IPS-18c (cell line): ENCODE measurements at regions not wholly inside any gene's neighbourhood (a gene's known extent, or its start where the extent isn't known, plus 50 kb on each side); places are given as distances from the start of the nearest gene placed in this dataset.

ENCODE experiments used
- H3K4me3 ChIP-seq: 2 replicates; pipeline ENCODE4 v1.7.0; 2013; ENCODE audit warnings: low read depth, mild to moderate bottlenecking, low read length, moderate library complexity; ENCODE audit not compliant: insufficient read depth
- H3K9me3 ChIP-seq: one replicate; pipeline ENCODE4 v1.6.1; 2013; ENCODE audit warnings: mild to moderate bottlenecking, low read length, moderate library complexity; ENCODE audit not compliant: control insufficient read depth, insufficient read depth

DNA sequence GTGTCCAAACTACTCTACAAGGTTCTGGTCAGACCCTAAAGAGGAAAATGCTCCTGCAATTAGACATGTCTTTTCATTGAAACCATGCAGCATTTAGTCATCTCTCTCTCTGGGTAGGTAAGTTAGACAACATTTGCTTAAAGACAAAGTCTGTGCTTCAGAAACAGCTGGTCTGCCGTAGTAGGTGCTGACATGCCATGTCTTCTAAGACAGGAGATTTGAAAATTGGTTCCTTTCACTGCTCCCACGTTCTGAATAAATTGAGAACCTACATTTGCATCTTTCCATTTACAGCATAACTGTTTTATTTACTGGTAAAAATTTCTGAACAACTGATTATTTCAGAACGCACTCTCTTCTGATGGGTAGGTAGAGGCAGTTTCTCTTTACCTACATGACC is 494.0 kb downstream of the EFNB2 start:
- H3K9me3 ChIP-seq: peaks cover 2% of the 10 kb centered on the region
- no peak overlapping the region for H3K4me3 ChIP-seq

- Histone ChIP-seq H3K9me3 (peaks cover 2% of the 10 kb centered on the region), H3K4me3 (no peak overlapping the region)
These were observed 496.7 kb downstream of the EFNB2 start for GRCh38 chr13:106038752-106039151.

GRCh38 chr13:106036870-106037269 is 498.6 kb downstream of the EFNB2 start:
- Histone ChIP-seq H3K9me3 (peaks cover 2% of the 10 kb centered on the region), H3K4me3 (no peak overlapping the region)

GRCh38 chr13:106034201-106034600 is 501.3 kb downstream of the EFNB2 start:
- no peak overlapping the region for H3K4me3 ChIP-seq
- H3K9me3 ChIP-seq: peaks cover 2% of the 10 kb centered on the region

DNA sequence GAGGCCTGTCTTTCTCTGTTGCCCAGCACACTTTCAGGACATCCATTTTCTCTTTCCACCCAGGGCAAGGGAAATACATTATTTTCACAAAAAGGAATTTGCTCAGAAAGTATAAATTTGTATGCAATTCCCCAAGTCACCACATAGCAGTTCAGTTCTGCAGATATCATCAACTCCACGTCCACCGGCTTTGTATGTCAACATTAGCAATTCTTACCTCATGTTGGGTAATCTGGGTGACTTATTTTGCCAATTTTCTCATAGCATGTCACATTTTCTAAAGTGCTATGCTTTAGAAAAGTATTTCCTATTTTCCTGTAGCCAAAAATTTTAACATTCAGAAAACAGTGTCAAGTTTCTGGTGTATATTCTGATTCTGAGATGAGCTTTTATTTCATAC is 501.8 kb downstream of the EFNB2 start:
- Histone ChIP-seq H3K9me3 (peaks cover 2% of the 10 kb centered on the region), H3K4me3 (no peak overlapping the region)

GRCh38 chr13:106032441-106032840 is 503.0 kb downstream of the EFNB2 start:
- Histone ChIP-seq H3K9me3 (peaks cover 2% of the 10 kb centered on the region), H3K4me3 (no peak overlapping the region)

- no peaks in the 10 kb centered on the region for H3K9me3 ChIP-seq
These were observed 505.7 kb downstream of the EFNB2 start for GRCh38 chr13:106029676-106030290.

DNA sequence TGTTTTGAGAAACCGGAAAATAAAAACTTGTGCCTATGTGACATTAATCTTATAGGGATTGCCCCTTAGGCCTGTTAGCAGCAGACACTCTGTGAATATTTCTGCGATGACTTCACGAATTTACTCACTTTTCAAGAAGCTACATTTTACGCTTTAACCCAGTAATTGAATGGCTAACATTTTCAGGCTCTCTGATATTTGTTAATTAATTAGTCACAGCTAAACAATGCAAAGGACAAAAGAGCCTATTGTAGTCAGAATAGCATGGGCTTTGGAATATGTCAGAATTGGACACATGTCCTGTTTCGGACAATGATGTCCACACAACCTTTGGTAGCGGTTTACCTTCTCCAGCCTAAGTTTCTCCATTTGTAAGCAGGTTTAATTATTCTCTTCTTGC is 506.6 kb downstream of the EFNB2 start:
- no peaks in the 10 kb centered on the region for H3K9me3 ChIP-seq
- no peak overlapping the region for H3K4me3 ChIP-seq

More at GRCh38 chr13:106029676-106030290, 505.7 kb downstream of the EFNB2 start:
- H3K4me3 ChIP-seq: no peak overlapping the region

- H3K4me3 ChIP-seq: no peak overlapping the region
These were observed 523.9 kb downstream of the EFNB2 start for GRCh38 chr13:106011600-106011999.

DNA sequence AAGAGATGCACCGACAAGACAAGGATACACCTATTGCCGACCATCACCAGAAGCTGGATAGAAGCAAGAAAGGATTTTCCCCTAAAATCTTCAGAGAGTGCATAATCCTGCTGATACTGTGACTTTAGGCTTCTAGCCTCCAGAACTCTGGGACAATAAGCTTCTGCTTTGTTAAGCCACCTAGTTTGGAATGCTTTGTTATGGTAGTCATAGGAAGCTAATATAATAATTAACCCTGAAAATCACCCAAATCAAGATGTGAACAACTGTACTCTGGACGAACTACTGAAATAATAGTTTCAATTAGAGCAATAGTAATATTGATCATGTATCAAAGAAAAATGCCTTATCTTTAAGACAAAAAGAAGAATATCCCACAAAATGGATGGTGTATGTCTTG is 524.6 kb downstream of the EFNB2 start:
- H3K4me3 ChIP-seq: no peak overlapping the region

More at GRCh38 chr13:106011600-106011999, 523.9 kb downstream of the EFNB2 start:
- no peaks in the 10 kb centered on the region for H3K9me3 ChIP-seq

DNA sequence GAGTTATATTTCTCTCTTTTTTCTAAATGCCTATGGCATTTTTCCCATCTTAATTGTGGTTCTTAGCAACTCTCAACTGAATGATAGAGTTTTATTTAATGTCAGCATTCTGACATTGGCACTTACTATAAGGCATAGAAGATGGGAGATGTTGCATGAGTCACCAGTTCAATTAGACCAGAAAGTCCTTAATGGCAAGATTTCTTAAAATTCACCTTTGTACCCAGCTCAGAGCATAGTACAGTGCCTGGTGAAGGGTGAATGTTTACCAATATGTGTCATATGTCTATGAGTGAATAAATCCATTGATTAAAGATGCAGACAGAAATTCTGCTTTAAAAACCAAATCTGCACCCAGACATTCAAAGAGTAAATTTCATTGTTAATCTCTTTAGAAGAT is 526.9 kb downstream of the EFNB2 start:
- Histone ChIP-seq H3K9me3 (no peaks in the 10 kb centered on the region), H3K4me3 (no peak overlapping the region)

More for the DNA sequence above, 524.6 kb downstream of the EFNB2 start:
- H3K9me3 ChIP-seq: no peaks in the 10 kb centered on the region

DNA sequence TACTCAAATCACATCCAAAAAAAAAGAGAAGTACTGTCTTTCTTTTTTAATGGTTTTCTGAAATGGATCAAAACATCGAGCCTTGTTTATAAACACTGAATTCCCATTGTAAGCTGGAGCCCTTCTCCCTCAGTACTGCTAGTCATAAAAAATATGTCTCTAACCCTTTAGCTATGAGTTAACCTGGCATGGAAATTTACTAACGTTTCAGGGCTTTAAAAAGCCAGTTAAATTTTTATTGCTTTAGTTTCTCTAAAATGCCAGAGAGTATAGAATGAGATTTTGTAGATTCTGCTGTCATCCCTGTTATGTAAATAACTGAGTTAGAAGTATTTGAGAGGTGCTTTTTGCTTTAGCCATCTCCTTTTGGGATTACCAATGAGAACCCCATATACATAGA is 528.3 kb downstream of the EFNB2 start:
- Histone ChIP-seq H3K4me3 (no peak overlapping the region), H3K9me3 (no peaks in the 10 kb centered on the region)

DNA sequence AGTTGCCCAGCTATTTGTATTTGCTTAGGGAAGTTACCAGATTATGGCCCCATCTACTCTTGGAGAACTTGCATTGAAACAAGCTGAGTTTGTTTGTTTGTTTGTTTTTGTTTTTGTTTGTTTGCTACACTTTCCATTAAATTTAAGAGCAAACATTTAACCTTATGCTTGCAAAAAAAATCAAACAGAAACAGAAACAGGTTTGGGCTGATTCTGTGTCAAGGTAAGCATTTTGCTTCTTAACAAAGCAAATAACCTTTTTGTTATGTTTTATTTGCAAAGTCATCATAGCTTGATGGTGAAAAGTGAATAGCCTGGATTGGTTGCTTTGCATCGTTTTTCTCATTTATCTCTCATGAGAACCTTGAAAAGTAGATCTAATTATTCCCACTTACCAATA is 531.8 kb downstream of the EFNB2 start:
- Histone ChIP-seq H3K4me3 (no peak overlapping the region), H3K9me3 (no peaks in the 10 kb centered on the region)

- Histone ChIP-seq H3K9me3 (no peaks in the 10 kb centered on the region), H3K4me3 (no peak overlapping the region)
These were observed 534.0 kb downstream of the EFNB2 start for GRCh38 chr13:106001443-106001842.

GRCh38 chr13:105997581-105998550 is 537.6 kb downstream of the EFNB2 start:
- H3K9me3 ChIP-seq: no peaks in the 10 kb centered on the region

DNA sequence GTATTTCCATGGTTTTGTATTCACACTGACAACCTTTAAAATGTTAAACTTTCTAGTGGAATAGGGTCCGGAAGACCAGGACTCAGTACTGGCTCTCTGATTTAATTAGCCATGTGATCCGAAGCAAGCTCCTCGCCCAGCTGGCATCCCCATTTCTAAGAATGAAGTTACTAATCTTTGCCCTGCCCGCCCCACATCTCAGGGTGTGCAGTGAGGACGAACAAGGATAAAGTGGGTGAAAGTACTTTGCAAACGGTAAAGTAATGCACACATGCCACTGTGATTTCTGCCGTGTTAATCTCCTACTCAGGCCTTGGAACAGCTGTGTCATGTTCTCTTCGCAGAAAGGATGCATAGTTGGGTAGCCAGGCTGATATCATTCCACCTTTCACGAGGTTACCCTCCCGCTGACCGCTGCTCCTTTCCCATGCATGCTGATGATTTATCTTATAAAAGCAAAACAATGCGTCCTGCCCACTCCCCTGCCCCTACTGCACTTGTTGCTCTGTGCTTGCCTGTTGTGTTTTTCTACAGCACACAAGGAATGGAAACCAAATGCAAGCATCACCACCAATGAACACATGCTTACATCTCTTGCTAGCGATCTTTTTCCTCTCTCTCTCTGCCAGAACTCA is 539.0 kb downstream of the EFNB2 start:
- Histone ChIP-seq H3K9me3 (no peaks in the 10 kb centered on the region), H3K4me3 (no peak overlapping the region)

More at GRCh38 chr13:105997581-105998550, 537.6 kb downstream of the EFNB2 start:
- no peak overlapping the region for H3K4me3 ChIP-seq

DNA sequence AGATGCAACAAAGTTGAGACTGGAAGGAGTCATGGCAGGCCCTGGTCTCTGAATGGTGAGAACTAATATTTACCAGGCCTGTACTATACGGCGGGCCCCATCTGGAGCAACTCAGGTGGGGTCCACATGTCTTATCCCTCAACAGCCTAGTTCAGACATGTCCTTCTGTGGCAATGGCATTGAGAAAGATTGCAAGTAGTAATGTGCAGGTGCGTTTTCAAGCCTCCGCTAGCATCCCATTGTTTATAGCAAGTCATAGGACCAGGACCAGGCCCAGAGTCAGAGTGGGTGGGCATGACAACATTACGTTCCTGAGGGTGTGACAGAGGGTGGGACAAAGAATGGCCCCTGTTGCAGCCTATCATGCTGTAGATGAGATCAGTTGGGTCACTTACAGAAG is 541.1 kb downstream of the EFNB2 start:
- Histone ChIP-seq H3K4me3 (no peak overlapping the region), H3K9me3 (no peaks in the 10 kb centered on the region)
